ENCODE measurements at regions not wholly inside any gene's neighbourhood (a gene's known extent, or its start where the extent isn't known, plus 50 kb on each side); places are given as distances from the start of the nearest gene placed in this dataset.
"Not testable (repeated sequence)": the region's sequence is repeated elsewhere in the genome, so short reads cannot be mapped to it uniquely, and the experiment has no call there.

GRCh38 chr10:65166272-65166671 is 1645.1 kb downstream of the REEP3 start:
- no peak overlapping the region for H3K27ac ChIP-seq
- no peak for TF ChIP-seq POLR2AphosphoS5 (IDR thresholded peaks at IDR 0.05)
- no peak for TF ChIP-seq POLR2A (IDR thresholded peaks at IDR 0.05)
- TF ChIP-seq CTCF (IDR thresholded peaks at IDR 0.05): no peak
- no peak for TF ChIP-seq EP300 (IDR thresholded peaks at IDR 0.05)
- no peak overlapping the region for H3K4me3 ChIP-seq
- no peak for DNase-seq (ENCODE audit: low spot score in 2 of 2)
- WGBS: 87% methylated on average over 4 of the region's 4 CpGs
- no peaks in the 10 kb centered on the region for H3K36me3 ChIP-seq
- no peaks in the 10 kb centered on the region for H3K9me3 ChIP-seq
- no peaks in the 10 kb centered on the region for H3K27me3 ChIP-seq
- H3K4me1 ChIP-seq: no peaks in the 10 kb centered on the region

GRCh38 chr10:65172249-65172648 is 1651.0 kb downstream of the REEP3 start:
- WGBS: 76% methylated on average over 2 of the region's 2 CpGs
- Histone ChIP-seq H3K36me3 (no peaks in the 10 kb centered on the region), H3K4me3 (no peak overlapping the region), H3K27ac (no peak overlapping the region), H3K27me3 (no peaks in the 10 kb centered on the region), H3K4me1 (no peaks in the 10 kb centered on the region), H3K9me3 (no peaks in the 10 kb centered on the region)
- no peak for TF ChIP-seq CTCF (IDR thresholded peaks at IDR 0.05)
- TF ChIP-seq POLR2A (IDR thresholded peaks at IDR 0.05): no peak
- no peak for TF ChIP-seq POLR2AphosphoS5 (IDR thresholded peaks at IDR 0.05)
- TF ChIP-seq EP300 (IDR thresholded peaks at IDR 0.05): no peak
- no peak for DNase-seq (ENCODE audit: low spot score in 2 of 2)

GRCh38 chr10:65176994-65177393 is 1655.8 kb downstream of the REEP3 start:
- Histone ChIP-seq H3K9me3 (no peaks in the 10 kb centered on the region), H3K4me1 (no peaks in the 10 kb centered on the region), H3K4me3 (no peak overlapping the region), H3K27me3 (no peaks in the 10 kb centered on the region), H3K27ac (no peak overlapping the region), H3K36me3 (no peaks in the 10 kb centered on the region)
- TF ChIP-seq EP300 (IDR thresholded peaks at IDR 0.05) (no peak), POLR2A (IDR thresholded peaks at IDR 0.05) (no peak), POLR2AphosphoS5 (IDR thresholded peaks at IDR 0.05) (no peak), CTCF (IDR thresholded peaks at IDR 0.05) (no peak)
- WGBS: 97% methylated on average over 7 of the region's 7 CpGs
- DNase-seq (ENCODE audit: low spot score in 2 of 2): no peak

- H3K27me3 ChIP-seq: no peaks in the 10 kb centered on the region
- H3K4me1 ChIP-seq: no peaks in the 10 kb centered on the region
- no peaks in the 10 kb centered on the region for H3K9me3 ChIP-seq
- WGBS: 84% methylated on average over 1 of the region's 1 CpG
- TF ChIP-seq POLR2AphosphoS5 (IDR thresholded peaks at IDR 0.05): no peak
- no peak overlapping the region for H3K4me3 ChIP-seq
- no peaks in the 10 kb centered on the region for H3K36me3 ChIP-seq
- H3K27ac ChIP-seq: no peak overlapping the region
- no peak for DNase-seq (ENCODE audit: low spot score in 2 of 2)
These were observed 1662.0 kb downstream of the REEP3 start for GRCh38 chr10:65183236-65183635.

GRCh38 chr10:65186668-65187067 is 1665.5 kb downstream of the REEP3 start:
- not testable (repeated sequence) for H3K36me3 ChIP-seq; H3K27ac ChIP-seq; H3K27me3 ChIP-seq; H3K4me1 ChIP-seq; H3K9me3 ChIP-seq; DNase-seq (ENCODE audit: low spot score in 2 of 2); H3K4me3 ChIP-seq
- 90% methylated on average over 1 of the region's 1 CpG for WGBS

- H3K27ac ChIP-seq: no peak overlapping the region
- no peaks in the 10 kb centered on the region for H3K4me1 ChIP-seq
- H3K36me3 ChIP-seq: no peaks in the 10 kb centered on the region
- 70% methylated on average over 7 of the region's 7 CpGs for WGBS
- no peaks in the 10 kb centered on the region for H3K27me3 ChIP-seq
- TF ChIP-seq POLR2A (IDR thresholded peaks at IDR 0.05): no peak
- no peak for TF ChIP-seq POLR2AphosphoS5 (IDR thresholded peaks at IDR 0.05)
- no peak for TF ChIP-seq EP300 (IDR thresholded peaks at IDR 0.05)
- no peak for TF ChIP-seq CTCF (IDR thresholded peaks at IDR 0.05)
- no peaks in the 10 kb centered on the region for H3K9me3 ChIP-seq
- H3K4me3 ChIP-seq: no peak overlapping the region
- no peak for DNase-seq (ENCODE audit: low spot score in 2 of 2)
These were observed 1672.9 kb downstream of the REEP3 start for GRCh38 chr10:65194126-65194525.
